Esophagus squamous epithelium (tissue), 5 donors: ENCODE measurements at regions not wholly inside any gene's neighbourhood (a gene's known extent, or its start where the extent isn't known, plus 50 kb on each side); places are given as distances from the start of the nearest gene placed in this dataset.

Experiments used
- DNase-seq: peaks from one replicate; lab custom pipeline; 2025; lab: John Stamatoyannopoulos, UW
- H3K27ac ChIP-seq, 4 donors: fragments of 200-600 bp; sonication (generic); one replicate each; pipeline ENCODE4 v1.5.1; 2016 to 2019; ENCODE audit warnings: mild to moderate bottlenecking in 1 of 4
- H3K27me3 ChIP-seq, 4 donors: fragments of 200-600 bp; sonication (generic); 1 replicate in 3 of 4; 2 replicates in 1 of 4; pipeline versions ENCODE4 v1.5.1 to v1.6.0; 2017 to 2021; ENCODE audit warnings: antibody characterized with exemption in 1 of 4
- H3K36me3 ChIP-seq, 3 donors: fragments of 200-600 bp; sonication (generic); one replicate each; pipeline ENCODE4 v1.5.1; 2016 to 2019
- H3K4me1 ChIP-seq, 3 donors: fragments of 200-600 bp; sonication (generic); one replicate each; pipeline ENCODE4 v1.5.1; 2017 to 2019
- H3K4me3 ChIP-seq, 4 donors: fragments of 200-600 bp; sonication (generic); 1 replicate in 3 of 4; 2 replicates in 1 of 4; pipeline ENCODE4 v1.5.1; 2016 to 2019; ENCODE audit warnings: mild to moderate bottlenecking in 2 of 4, moderate library complexity in 1 of 4
- H3K9me3 ChIP-seq, 3 donors: fragments of 200-600 bp; sonication (generic); one replicate each; pipeline ENCODE4 v1.5.1; 2016 to 2019
- CTCF ChIP-seq, 6 experiments: fragments of 450-650 bp in 4 of 6; fragments of 200-600 bp in 2 of 6; sonication (generic) in 2 of 6; IDR thresholded peaks; one replicate each; pipeline ENCODE4 v1.5.1; 2016 to 2019; ENCODE audit warnings: antibody characterized with exemption in 6 of 6, mild to moderate bottlenecking in 4 of 6, moderate library complexity in 4 of 6
- POLR2A ChIP-seq, 4 donors: fragments of 450-650 bp; IDR thresholded peaks; one replicate each; pipeline ENCODE4 v1.6.1; 2017; ENCODE audit warnings: antibody characterized with exemption in 4 of 4, mild to moderate bottlenecking in 4 of 4, moderate library complexity in 3 of 4
- WGBS, 2 donors: methylation state at CpG; one replicate each; pipeline ENCODE4 v1.1.5; 2018; 5-methylcytosine and 5-hydroxymethylcytosine counted together
- intact Hi-C: fragments of 100-400 bp; cut with DNase I; formaldehyde crosslinking; loops from one replicate; pipeline ENCODE4 v1.15.0; 2022
- donor health status: DM: yes; HTN: yes; CAD: no.

GRCh38 chr18:31247574-31248199 is 70.3 kb upstream of the DSG1 start:
- no peaks in the 10 kb centered on the region for H3K36me3 ChIP-seq
- no peaks in the 10 kb centered on the region for H3K9me3 ChIP-seq
- intact Hi-C loops, result no loop called here
- H3K27ac ChIP-seq, result peak overlapping the region; percentile 41 to 87 (median 84)
- TF ChIP-seq CTCF (IDR thresholded peaks at IDR 0.05) (no peak), POLR2A (IDR thresholded peaks at IDR 0.05) (no peak)
- H3K27me3 ChIP-seq, result no peaks in the 10 kb centered on the region
- H3K4me3 ChIP-seq, result no peak overlapping the region
- 30 to 50% methylated on average over 6 of the region's 6 CpGs for WGBS, 2 donors
- H3K4me1 ChIP-seq, result peaks cover 0 to 74% (median 30%) of the 10 kb centered on the region in 3 donors
- DNase-seq, result no peak

GRCh38 chr18:31248783-31249521 is 69.0 kb upstream of the DSG1 start:
- Histone ChIP-seq H3K27me3 (no peaks in the 10 kb centered on the region), H3K27ac (peak overlapping the region; percentile 25 to 87 (median 84)), H3K36me3 (no peaks in the 10 kb centered on the region), H3K9me3 (no peaks in the 10 kb centered on the region), H3K4me1 (peaks cover 0 to 61% (median 21%) of the 10 kb centered on the region in 3 donors), H3K4me3 (no peak overlapping the region)
- DNase-seq, result no peak
- WGBS, 2 donors, result 49 to 52% methylated on average over 6 of the region's 6 CpGs
- TF ChIP-seq POLR2A (IDR thresholded peaks at IDR 0.05) (no peak), CTCF (IDR thresholded peaks at IDR 0.05) (no peak)
- intact Hi-C loops, result no loop called here

- 77 to 81% methylated on average over 2 of the region's 2 CpGs for WGBS, 2 donors
- intact Hi-C loops, result no loop called here
- TF ChIP-seq POLR2A (IDR thresholded peaks at IDR 0.05) (no peak), CTCF (IDR thresholded peaks at IDR 0.05) (no peak)
- Histone ChIP-seq H3K27me3 (no peaks in the 10 kb centered on the region), H3K4me3 (no peak overlapping the region), H3K27ac (peak overlapping the region in 2 of 4 donors; percentile 6 to 87), H3K4me1 (peaks cover 9 to 60% (median 20%) of the 10 kb centered on the region in 3 donors), H3K9me3 (no peaks in the 10 kb centered on the region), H3K36me3 (no peaks in the 10 kb centered on the region)
- no peak for DNase-seq
These were observed 67.1 kb upstream of the DSG1 start for GRCh38 chr18:31250902-31251301.

- WGBS, 2 donors, result 72 to 88% methylated on average over 1 of the region's 1 CpG
- H3K27me3 ChIP-seq, result no peaks in the 10 kb centered on the region
- intact Hi-C loops, result no loop called here
- H3K27ac ChIP-seq, result no peak overlapping the region
- DNase-seq, result no peak
- no peaks in the 10 kb centered on the region for H3K36me3 ChIP-seq
- H3K9me3 ChIP-seq, result no peaks in the 10 kb centered on the region
- H3K4me1 ChIP-seq, result peaks cover 9 to 56% (median 14%) of the 10 kb centered on the region in 3 donors
- no peak overlapping the region for H3K4me3 ChIP-seq
- TF ChIP-seq POLR2A (IDR thresholded peaks at IDR 0.05), result no peak
- TF ChIP-seq CTCF (IDR thresholded peaks at IDR 0.05), result no peak
These were observed 65.4 kb upstream of the DSG1 start for GRCh38 chr18:31252522-31252921.

GRCh38 chr18:31255953-31256352 is 62.0 kb upstream of the DSG1 start:
- peak overlapping the region; percentile 75 to 90 (median 79) for H3K27ac ChIP-seq
- no peak for DNase-seq
- no peaks in the 10 kb centered on the region for H3K9me3 ChIP-seq
- intact Hi-C loops, result no loop called here
- H3K36me3 ChIP-seq, result no peaks in the 10 kb centered on the region
- H3K4me3 ChIP-seq, result peak overlapping the region in 2 of 4 donors; percentile 15 to 18
- WGBS, 2 donors, result 27 to 38% methylated on average over 1 of the region's 1 CpG
- TF ChIP-seq POLR2A (IDR thresholded peaks at IDR 0.05) (no peak), CTCF (IDR thresholded peaks at IDR 0.05) (no peak)
- H3K4me1 ChIP-seq, result peaks cover 9 to 28% (median 9%) of the 10 kb centered on the region in 3 donors
- H3K27me3 ChIP-seq, result no peaks in the 10 kb centered on the region
